HG03457 (cell line): ENCODE measurements at regions not wholly inside any gene's neighbourhood (a gene's known extent, or its start where the extent isn't known, plus 50 kb on each side); places are given as distances from the start of the nearest gene placed in this dataset.

Source experiments
- ATAC-seq: cut with Tn5 transposase; IDR thresholded peaks from one replicate; pipeline ENCODE4 v1.9.1; 2021; ENCODE audit warnings: moderate number of reproducible peaks; ENCODE audit not compliant: unreplicated experiment

GRCh38 chr18:6606411-6607085 lies 123.0 kb upstream of the ARHGAP28 start:
- no peak for ATAC-seq

GRCh38 chr18:6607343-6607742 lies 122.2 kb upstream of the ARHGAP28 start:
- no peak for ATAC-seq

- no peak for ATAC-seq
These were observed 119.8 kb upstream of the ARHGAP28 start for GRCh38 chr18:6609666-6610264.

- ATAC-seq, result no peak
These were observed 119.0 kb upstream of the ARHGAP28 start for GRCh38 chr18:6610466-6610865.

GRCh38 chr18:6613581-6613980 lies 115.9 kb upstream of the ARHGAP28 start:
- ATAC-seq, result no peak

GRCh38 chr18:6614952-6615351 lies 114.6 kb upstream of the ARHGAP28 start:
- no peak for ATAC-seq

GRCh38 chr18:6616981-6617380 lies 112.5 kb upstream of the ARHGAP28 start:
- ATAC-seq, result no peak

- ATAC-seq, result no peak
These were observed 108.1 kb upstream of the ARHGAP28 start for GRCh38 chr18:6621437-6621836.

GRCh38 chr18:6623278-6623677 lies 106.2 kb upstream of the ARHGAP28 start:
- ATAC-seq, result no peak

- ATAC-seq, result no peak
These were observed 105.2 kb upstream of the ARHGAP28 start for GRCh38 chr18:6624271-6624660.

GRCh38 chr18:6624661-6625311 lies 104.7 kb upstream of the ARHGAP28 start:
- no peak for ATAC-seq

GRCh38 chr18:6625481-6625880 lies 104.0 kb upstream of the ARHGAP28 start:
- ATAC-seq, result no peak

- no peak for ATAC-seq
These were observed 103.1 kb upstream of the ARHGAP28 start for GRCh38 chr18:6626457-6626856.

- ATAC-seq, result no peak
These were observed 101.9 kb upstream of the ARHGAP28 start for GRCh38 chr18:6627645-6628044.

GRCh38 chr18:6628187-6628586 lies 101.3 kb upstream of the ARHGAP28 start:
- no peak for ATAC-seq

GRCh38 chr18:6629635-6630140 lies 99.8 kb upstream of the ARHGAP28 start:
- no peak for ATAC-seq

GRCh38 chr18:6633310-6633709 lies 96.2 kb upstream of the ARHGAP28 start:
- ATAC-seq, result no peak

- no peak for ATAC-seq
These were observed 93.4 kb upstream of the ARHGAP28 start for GRCh38 chr18:6636091-6636490.

- no peak for ATAC-seq
These were observed 91.1 kb upstream of the ARHGAP28 start for GRCh38 chr18:6638447-6638846.

GRCh38 chr18:6639305-6639704 lies 90.2 kb upstream of the ARHGAP28 start:
- no peak for ATAC-seq

GRCh38 chr18:6644836-6645627 lies 84.5 kb upstream of the ARHGAP28 start:
- ATAC-seq, result no peak
